ENCODE measurements at regions not wholly inside any gene's neighbourhood (a gene's known extent, or its start where the extent isn't known, plus 50 kb on each side); places are given as distances from the start of the nearest gene placed in this dataset.

DNA sequence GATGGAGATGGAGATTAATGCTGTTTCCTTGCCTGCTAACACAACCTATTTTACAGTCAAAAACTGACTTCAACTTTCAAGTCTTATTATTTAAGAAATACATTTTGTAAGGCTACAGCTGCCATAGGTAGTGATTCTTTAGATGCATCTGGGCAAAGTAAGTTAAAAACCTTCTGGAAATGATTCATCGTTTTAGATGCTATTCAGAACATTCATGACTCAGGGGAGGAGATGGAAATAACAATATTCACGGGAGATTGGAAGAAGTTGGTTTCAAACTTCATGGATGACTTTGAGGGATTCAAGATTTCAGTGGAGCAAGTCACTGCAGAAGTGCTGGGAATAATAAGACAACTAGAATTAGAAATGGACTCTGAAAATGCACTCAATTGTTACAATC is 174.9 kb upstream of the GGTLC1 start:
- no peaks in the 10 kb centered on the region for H3K9me3 ChIP-seq
- no peak for DNase-seq
- no peak overlapping the region for H3K4me3 ChIP-seq
- no peaks in the 10 kb centered on the region for H3K4me1 ChIP-seq
- no peaks in the 10 kb centered on the region for H3K36me3 ChIP-seq
- no peaks in the 10 kb centered on the region for H3K27me3 ChIP-seq
- TF ChIP-seq, protein P1, sequence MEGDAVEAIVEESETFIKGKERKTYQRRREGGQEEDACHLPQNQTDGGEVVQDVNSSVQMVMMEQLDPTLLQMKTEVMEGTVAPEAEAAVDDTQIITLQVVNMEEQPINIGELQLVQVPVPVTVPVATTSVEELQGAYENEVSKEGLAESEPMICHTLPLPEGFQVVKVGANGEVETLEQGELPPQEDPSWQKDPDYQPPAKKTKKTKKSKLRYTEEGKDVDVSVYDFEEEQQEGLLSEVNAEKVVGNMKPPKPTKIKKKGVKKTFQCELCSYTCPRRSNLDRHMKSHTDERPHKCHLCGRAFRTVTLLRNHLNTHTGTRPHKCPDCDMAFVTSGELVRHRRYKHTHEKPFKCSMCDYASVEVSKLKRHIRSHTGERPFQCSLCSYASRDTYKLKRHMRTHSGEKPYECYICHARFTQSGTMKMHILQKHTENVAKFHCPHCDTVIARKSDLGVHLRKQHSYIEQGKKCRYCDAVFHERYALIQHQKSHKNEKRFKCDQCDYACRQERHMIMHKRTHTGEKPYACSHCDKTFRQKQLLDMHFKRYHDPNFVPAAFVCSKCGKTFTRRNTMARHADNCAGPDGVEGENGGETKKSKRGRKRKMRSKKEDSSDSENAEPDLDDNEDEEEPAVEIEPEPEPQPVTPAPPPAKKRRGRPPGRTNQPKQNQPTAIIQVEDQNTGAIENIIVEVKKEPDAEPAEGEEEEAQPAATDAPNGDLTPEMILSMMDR (IDR thresholded peaks at IDR 0.05), result no peak
- no peak for TF ChIP-seq POLR2A (IDR thresholded peaks at IDR 0.05)
- no peak overlapping the region for H3K27ac ChIP-seq

DNA sequence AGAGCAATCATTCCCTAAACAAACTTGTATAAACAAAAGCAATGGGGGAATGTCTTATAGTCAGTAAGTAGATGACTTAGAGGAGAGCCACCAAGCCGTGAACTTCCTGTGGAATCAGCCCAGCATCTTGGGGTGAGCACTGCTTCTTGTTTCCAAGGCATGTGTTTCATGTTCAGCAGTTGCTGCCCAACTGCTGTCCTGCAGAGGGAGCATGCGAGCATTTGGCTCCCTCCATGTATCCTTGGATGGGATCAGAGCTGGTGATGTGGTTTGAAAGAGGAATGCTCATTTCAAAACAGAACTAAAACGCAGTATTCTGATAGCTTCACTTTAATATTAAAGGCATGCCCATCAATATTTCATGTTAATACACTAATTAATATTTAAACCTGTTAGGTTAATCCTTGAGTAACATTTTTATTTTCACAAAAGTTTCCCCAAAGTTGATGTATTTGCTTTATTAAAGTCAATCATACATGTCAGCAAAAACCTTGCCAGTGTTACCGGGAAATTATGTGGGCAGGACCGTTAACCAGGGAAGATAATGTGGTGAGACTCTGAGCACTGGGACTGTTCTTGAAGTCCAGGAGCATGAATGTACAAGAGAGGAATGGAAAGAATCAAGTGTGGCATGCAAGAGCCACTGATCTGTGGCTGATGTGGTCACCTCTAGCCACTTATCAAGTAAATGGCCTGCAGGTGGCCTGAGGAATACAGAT is 172.1 kb upstream of the GGTLC1 start:
- no peak for TF ChIP-seq POLR2A (IDR thresholded peaks at IDR 0.05)
- TF ChIP-seq, protein P1 (IDR thresholded peaks at IDR 0.05), result peak in 4 of 6 experiments; percentile 43 to 51 (median 50)
- Histone ChIP-seq H3K36me3 (no peaks in the 10 kb centered on the region), H3K27ac (no peak overlapping the region), H3K9me3 (no peaks in the 10 kb centered on the region), H3K27me3 (no peaks in the 10 kb centered on the region), H3K4me1 (no peaks in the 10 kb centered on the region), H3K4me3 (no peak overlapping the region)
- DNase-seq, result peak in 1 of 3 donors; percentile 57

DNA sequence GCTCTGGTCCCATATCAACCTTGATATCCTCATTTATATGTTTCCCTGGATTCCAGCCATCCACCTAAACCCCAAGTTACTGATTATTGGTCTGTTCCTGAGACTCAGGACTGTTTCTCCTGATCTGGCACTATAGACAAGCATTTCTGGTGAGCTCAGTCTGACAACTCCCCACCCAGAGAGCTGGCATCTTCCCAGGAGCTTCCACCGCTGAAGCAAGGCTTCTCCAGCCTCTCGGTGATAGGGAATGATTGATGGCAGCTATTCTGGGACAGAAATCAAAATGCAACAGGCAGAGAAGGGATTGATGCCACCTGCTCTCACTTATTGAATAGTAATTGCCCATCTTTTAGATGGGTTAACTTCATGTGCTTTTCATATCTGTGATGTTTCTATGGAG is 169.7 kb upstream of the GGTLC1 start:
- DNase-seq, result no peak
- no peaks in the 10 kb centered on the region for H3K36me3 ChIP-seq
- H3K27me3 ChIP-seq, result no peaks in the 10 kb centered on the region
- TF ChIP-seq, protein P1 (IDR thresholded peaks at IDR 0.05), result no peak
- TF ChIP-seq POLR2A (IDR thresholded peaks at IDR 0.05), result no peak
- H3K9me3 ChIP-seq, result no peaks in the 10 kb centered on the region
- no peaks in the 10 kb centered on the region for H3K4me1 ChIP-seq
- H3K27ac ChIP-seq, result no peak overlapping the region
- H3K4me3 ChIP-seq, result no peak overlapping the region

DNA sequence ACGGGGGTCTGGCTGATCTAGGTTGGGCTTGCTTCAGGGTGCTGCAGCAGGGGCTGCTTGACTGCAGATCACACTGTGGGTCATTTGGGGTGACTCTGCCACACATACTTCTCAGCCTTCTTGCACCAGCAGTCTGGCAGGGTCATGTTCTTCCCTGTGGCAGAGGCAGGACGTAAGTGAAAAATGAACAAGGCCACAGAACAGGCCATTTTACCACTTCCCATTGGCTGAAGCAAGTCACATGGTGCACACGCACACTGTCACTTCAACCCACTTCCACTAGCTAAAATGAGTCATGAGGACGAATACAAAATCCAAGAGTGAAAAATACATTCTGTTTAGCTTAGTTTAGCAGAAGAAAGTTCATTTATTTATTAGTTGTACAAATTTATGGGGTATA is 168.6 kb upstream of the GGTLC1 start:
- Histone ChIP-seq H3K27ac (no peak overlapping the region), H3K27me3 (no peaks in the 10 kb centered on the region), H3K4me1 (no peaks in the 10 kb centered on the region), H3K4me3 (no peak overlapping the region), H3K9me3 (no peaks in the 10 kb centered on the region), H3K36me3 (no peaks in the 10 kb centered on the region)
- TF ChIP-seq, protein P1 (IDR thresholded peaks at IDR 0.05), result no peak
- no peak for TF ChIP-seq POLR2A (IDR thresholded peaks at IDR 0.05)
- DNase-seq, result no peak

DNA sequence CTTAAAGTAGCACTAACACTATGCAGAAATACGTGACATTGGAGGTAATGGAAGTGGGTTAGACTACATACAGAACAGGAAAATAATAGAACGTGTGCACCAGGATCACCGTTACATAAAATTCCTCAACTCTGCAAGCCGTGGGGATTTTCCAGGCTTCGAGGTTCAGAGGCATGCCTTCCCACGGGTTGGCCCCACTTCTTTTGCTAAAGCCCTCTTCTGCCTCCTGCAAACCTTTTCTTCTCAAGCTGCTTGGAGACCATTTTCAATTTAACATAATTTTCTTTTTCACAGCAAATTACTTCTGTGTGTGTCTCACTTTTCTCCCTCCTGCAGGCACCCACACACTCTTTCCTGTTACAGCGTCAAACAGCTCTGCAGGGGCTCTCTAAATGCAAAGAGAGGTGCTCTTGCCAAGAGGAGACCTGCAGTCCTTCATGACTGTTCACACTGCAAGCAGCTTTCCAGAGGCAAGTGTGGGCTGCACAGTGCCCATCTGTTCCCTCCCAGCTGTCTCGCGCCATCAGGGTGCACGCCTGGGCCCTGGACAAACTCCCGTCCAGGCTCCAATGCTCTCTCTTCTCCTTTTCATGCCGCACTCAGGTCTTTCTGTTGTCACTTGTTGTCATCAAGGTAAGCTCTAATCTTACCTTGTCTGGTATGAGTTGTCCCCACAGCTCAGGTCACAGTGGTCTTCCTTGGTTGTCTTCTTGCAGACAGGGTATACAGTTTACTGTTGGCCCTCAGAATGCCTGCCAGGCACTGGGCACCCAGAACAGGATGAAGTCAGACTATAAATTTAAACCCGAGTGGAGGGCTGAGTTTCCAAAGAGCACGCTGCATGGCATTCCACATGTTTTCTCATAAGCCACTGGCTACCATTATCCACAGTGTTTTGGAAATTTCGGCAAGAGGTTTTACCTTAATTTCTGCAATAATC is 164.8 kb upstream of the GGTLC1 start:
- DNase-seq, result no peak
- H3K27me3 ChIP-seq, result no peaks in the 10 kb centered on the region
- no peaks in the 10 kb centered on the region for H3K9me3 ChIP-seq
- H3K27ac ChIP-seq, result no peak overlapping the region
- H3K4me3 ChIP-seq, result no peak overlapping the region
- no peaks in the 10 kb centered on the region for H3K4me1 ChIP-seq
- H3K36me3 ChIP-seq, result no peaks in the 10 kb centered on the region
- TF ChIP-seq, protein P1 (IDR thresholded peaks at IDR 0.05), result no peak
- no peak for TF ChIP-seq POLR2A (IDR thresholded peaks at IDR 0.05)

Measured in Peyer's patch (tissue), 4 donors.